ENCODE measurements at regions not wholly inside any gene's neighbourhood (a gene's known extent, or its start where the extent isn't known, plus 50 kb on each side); places are given as distances from the start of the nearest gene placed in this dataset.

DNA sequence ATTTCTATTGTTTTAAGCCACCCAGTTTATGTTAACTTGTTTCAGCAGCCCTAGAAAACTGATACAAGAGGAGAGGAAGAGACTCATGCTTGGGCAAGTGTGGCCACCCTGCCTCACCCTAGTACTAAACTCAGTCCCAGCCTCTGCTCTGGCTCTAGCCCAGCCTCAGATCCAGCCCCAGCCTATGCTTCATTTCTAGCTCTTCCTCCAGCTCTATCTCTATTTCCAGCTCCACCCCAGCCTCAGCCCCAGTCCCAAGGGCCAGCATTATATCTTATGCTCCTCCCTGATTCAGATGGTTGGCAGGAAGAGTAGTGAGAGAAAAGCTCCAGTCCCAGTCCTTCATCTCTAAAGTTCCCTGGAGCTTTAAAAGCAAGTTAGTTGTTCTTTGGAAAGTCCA lies 535.5 kb downstream of the PTPRC start:
- Histone ChIP-seq H4K20me1 (ENCODE audit: low read depth, low read length) (no peaks in the 10 kb centered on the region), H3F3A (ENCODE audit: insufficient read depth) (no peaks in the 10 kb centered on the region), H3K36me3 (ENCODE audit: low read length) (no peaks in the 10 kb centered on the region), H3K4me3 (ENCODE audit: insufficient read depth, low read length, poor library complexity, severe bottlenecking) (no peak overlapping the region), H3K9me2 (replicated peaks; ENCODE audit: insufficient read depth, low read length) (no peaks in the 10 kb centered on the region), H3K9me3 (ENCODE audit: insufficient read depth, low read length) (no peaks in the 10 kb centered on the region), H3K27ac (ENCODE audit: low read depth, low read length) (no peak overlapping the region), H3K4me2 (ENCODE audit: low read depth, low read length, poor library complexity, severe bottlenecking) (no peak overlapping the region), H3K9ac (ENCODE audit: low read length) (no peak overlapping the region), H2AFZ (ENCODE audit: low read depth, low read length, severe bottlenecking) (no peak overlapping the region), H3K79me2 (ENCODE audit: insufficient read depth, low read length) (no peaks in the 10 kb centered on the region), H3K27me3 (ENCODE audit: low read length) (no peaks in the 10 kb centered on the region)
- TF ChIP-seq, protein P1, sequence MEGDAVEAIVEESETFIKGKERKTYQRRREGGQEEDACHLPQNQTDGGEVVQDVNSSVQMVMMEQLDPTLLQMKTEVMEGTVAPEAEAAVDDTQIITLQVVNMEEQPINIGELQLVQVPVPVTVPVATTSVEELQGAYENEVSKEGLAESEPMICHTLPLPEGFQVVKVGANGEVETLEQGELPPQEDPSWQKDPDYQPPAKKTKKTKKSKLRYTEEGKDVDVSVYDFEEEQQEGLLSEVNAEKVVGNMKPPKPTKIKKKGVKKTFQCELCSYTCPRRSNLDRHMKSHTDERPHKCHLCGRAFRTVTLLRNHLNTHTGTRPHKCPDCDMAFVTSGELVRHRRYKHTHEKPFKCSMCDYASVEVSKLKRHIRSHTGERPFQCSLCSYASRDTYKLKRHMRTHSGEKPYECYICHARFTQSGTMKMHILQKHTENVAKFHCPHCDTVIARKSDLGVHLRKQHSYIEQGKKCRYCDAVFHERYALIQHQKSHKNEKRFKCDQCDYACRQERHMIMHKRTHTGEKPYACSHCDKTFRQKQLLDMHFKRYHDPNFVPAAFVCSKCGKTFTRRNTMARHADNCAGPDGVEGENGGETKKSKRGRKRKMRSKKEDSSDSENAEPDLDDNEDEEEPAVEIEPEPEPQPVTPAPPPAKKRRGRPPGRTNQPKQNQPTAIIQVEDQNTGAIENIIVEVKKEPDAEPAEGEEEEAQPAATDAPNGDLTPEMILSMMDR (IDR thresholded peaks at IDR 0.05; ENCODE audit: insufficient read depth, low read length, poor library complexity, severe bottlenecking), result no peak
- TF ChIP-seq EZH2phosphoT487 (conservative IDR thresholded peaks at IDR 0.05; ENCODE audit: low read length), result no peak

DNA sequence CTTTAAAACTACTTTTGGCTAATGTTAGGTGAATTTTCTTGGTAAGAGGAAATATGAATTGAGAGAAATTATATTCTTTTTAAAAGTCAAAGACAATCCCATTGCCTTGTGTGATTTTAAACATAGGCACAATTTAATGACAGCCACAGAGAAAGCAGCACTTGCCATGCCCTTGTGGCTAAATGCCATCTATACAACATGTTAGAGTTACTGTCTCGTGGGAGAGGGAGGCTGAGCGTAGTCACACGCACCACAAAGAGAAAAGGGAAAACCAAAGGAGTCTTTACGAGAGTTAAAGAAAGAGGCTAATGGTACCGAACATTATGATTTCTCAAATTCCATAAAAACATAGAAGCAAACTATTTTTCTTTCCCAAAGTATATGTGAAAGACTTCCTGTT lies 537.9 kb downstream of the PTPRC start:
- H3K27me3 ChIP-seq (ENCODE audit: low read length), result no peaks in the 10 kb centered on the region
- H3F3A ChIP-seq (ENCODE audit: insufficient read depth), result no peaks in the 10 kb centered on the region
- no peak overlapping the region for H3K4me3 ChIP-seq (ENCODE audit: insufficient read depth, low read length, poor library complexity, severe bottlenecking)
- no peak overlapping the region for H2AFZ ChIP-seq (ENCODE audit: low read depth, low read length, severe bottlenecking)
- no peaks in the 10 kb centered on the region for H3K9me2 ChIP-seq (replicated peaks; ENCODE audit: insufficient read depth, low read length)
- H4K20me1 ChIP-seq (ENCODE audit: low read depth, low read length), result no peaks in the 10 kb centered on the region
- TF ChIP-seq EZH2phosphoT487 (conservative IDR thresholded peaks at IDR 0.05; ENCODE audit: low read length), result no peak
- TF ChIP-seq, protein P1 (IDR thresholded peaks at IDR 0.05; ENCODE audit: insufficient read depth, low read length, poor library complexity, severe bottlenecking), result no peak
- no peak overlapping the region for H3K4me2 ChIP-seq (ENCODE audit: low read depth, low read length, poor library complexity, severe bottlenecking)
- H3K27ac ChIP-seq (ENCODE audit: low read depth, low read length), result no peak overlapping the region
- no peak overlapping the region for H3K9ac ChIP-seq (ENCODE audit: low read length)
- no peaks in the 10 kb centered on the region for H3K36me3 ChIP-seq (ENCODE audit: low read length)
- H3K9me3 ChIP-seq (ENCODE audit: insufficient read depth, low read length), result no peaks in the 10 kb centered on the region
- no peaks in the 10 kb centered on the region for H3K79me2 ChIP-seq (ENCODE audit: insufficient read depth, low read length)

DNA sequence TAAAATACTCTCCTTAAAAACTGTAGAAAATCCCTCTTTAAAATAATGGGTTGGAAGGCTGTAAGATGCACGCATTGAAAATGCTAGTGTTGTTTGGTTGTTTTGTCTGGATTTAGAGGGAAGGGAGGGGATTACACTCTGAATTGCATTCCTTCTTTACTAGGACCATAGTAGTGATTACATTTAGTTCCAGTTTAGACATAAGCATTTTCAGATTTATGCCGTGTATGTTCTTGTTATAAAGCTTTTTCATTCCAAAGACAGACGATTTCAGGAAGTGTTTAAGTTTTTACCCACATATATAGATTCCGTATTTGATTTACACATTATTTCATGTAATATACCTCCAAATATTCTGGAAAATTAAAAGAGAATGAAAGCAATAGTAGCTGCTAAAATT lies 538.4 kb downstream of the PTPRC start:
- Histone ChIP-seq H2AFZ (ENCODE audit: low read depth, low read length, severe bottlenecking) (no peak overlapping the region), H4K20me1 (ENCODE audit: low read depth, low read length) (no peaks in the 10 kb centered on the region), H3K27ac (ENCODE audit: low read depth, low read length) (no peak overlapping the region), H3F3A (ENCODE audit: insufficient read depth) (no peaks in the 10 kb centered on the region), H3K4me2 (ENCODE audit: low read depth, low read length, poor library complexity, severe bottlenecking) (no peak overlapping the region), H3K27me3 (ENCODE audit: low read length) (no peaks in the 10 kb centered on the region), H3K79me2 (ENCODE audit: insufficient read depth, low read length) (no peaks in the 10 kb centered on the region), H3K36me3 (ENCODE audit: low read length) (no peaks in the 10 kb centered on the region), H3K9ac (ENCODE audit: low read length) (no peak overlapping the region), H3K9me2 (replicated peaks; ENCODE audit: insufficient read depth, low read length) (no peaks in the 10 kb centered on the region), H3K9me3 (ENCODE audit: insufficient read depth, low read length) (no peaks in the 10 kb centered on the region), H3K4me3 (ENCODE audit: insufficient read depth, low read length, poor library complexity, severe bottlenecking) (no peak overlapping the region)
- TF ChIP-seq, protein P1 (IDR thresholded peaks at IDR 0.05; ENCODE audit: insufficient read depth, low read length, poor library complexity, severe bottlenecking), result no peak
- TF ChIP-seq EZH2phosphoT487 (conservative IDR thresholded peaks at IDR 0.05; ENCODE audit: low read length), result no peak
